SU-DHL-6 (cell line): ENCODE measurements at regions not wholly inside any gene's neighbourhood (a gene's known extent, or its start where the extent isn't known, plus 50 kb on each side); places are given as distances from the start of the nearest gene placed in this dataset.

Source experiments
- H2AFZ ChIP-seq: fragments of 200-600 bp; sonication (generic); 2 replicates; pipeline ENCODE4 v1.6.1; 2014; ENCODE audit warnings: low read depth, mild to moderate bottlenecking, moderate library complexity, mixed read lengths, antibody characterized with exemption, low read length; ENCODE audit not compliant: severe bottlenecking
- H3F3A ChIP-seq: fragments of 200-600 bp; shearing (Covaris generic); 2 replicates; pipeline ENCODE4 v1.6.0; 2016; ENCODE audit warnings: antibody characterized with exemption, mild to moderate bottlenecking; ENCODE audit not compliant: insufficient read depth
- H3K27ac ChIP-seq: fragments of 200-600 bp; sonication (generic); 2 replicates; pipeline ENCODE4 v1.5.1; 2016; ENCODE audit warnings: low read depth, mild to moderate bottlenecking, low read length, moderate library complexity, mixed read lengths
- H3K27me3 ChIP-seq: fragments of 200-600 bp; sonication (generic), shearing (Covaris generic); 2 replicates; pipeline ENCODE4 v1.6.0; 2014; ENCODE audit warnings: mild to moderate bottlenecking, low read length
- H3K36me3 ChIP-seq: fragments of 200-600 bp; sonication (generic); 2 replicates; pipeline ENCODE4 v1.6.1; 2014; ENCODE audit warnings: mild to moderate bottlenecking, low read length, mixed read lengths
- H3K4me2 ChIP-seq: fragments of 300-600, 200-600 bp; shearing (Covaris generic), sonication (generic); 2 replicates; pipeline ENCODE4 v1.6.0; 2014; ENCODE audit warnings: low read length, low read depth, mild to moderate bottlenecking; ENCODE audit not compliant: poor library complexity, severe bottlenecking
- H3K4me3 ChIP-seq: fragments of 200-600 bp; sonication (generic); 2 replicates; pipeline ENCODE4 v1.5.1; 2014; ENCODE audit warnings: antibody characterized with exemption, low read length, mild to moderate bottlenecking, mixed read lengths; ENCODE audit not compliant: insufficient read depth, poor library complexity, severe bottlenecking
- H3K79me2 ChIP-seq: fragments of 200-600 bp; sonication (generic); 2 replicates; pipeline ENCODE4 v1.6.1; 2014; ENCODE audit warnings: mild to moderate bottlenecking, low read length, moderate library complexity; ENCODE audit not compliant: insufficient read depth
- H3K9ac ChIP-seq: fragments of 200-600 bp; sonication (generic); 2 replicates; pipeline ENCODE4 v1.7.0; 2014; ENCODE audit warnings: mild to moderate bottlenecking, low read length
- H3K9me2 ChIP-seq: fragments of 200-600 bp; sonication (generic); replicated peaks from 2 replicates; pipeline ENCODE4 v1.6.1; 2014; ENCODE audit warnings: low read length; ENCODE audit not compliant: insufficient read depth
- H3K9me3 ChIP-seq: fragments of 200-600 bp; sonication (generic); 2 replicates; pipeline ENCODE4 v1.6.1; 2014; ENCODE audit warnings: low read length, mixed read lengths; ENCODE audit not compliant: insufficient read depth
- H4K20me1 ChIP-seq: fragments of 200-600 bp; sonication (generic); 2 replicates; pipeline ENCODE4 v1.6.1; 2014; ENCODE audit warnings: low read depth, mild to moderate bottlenecking, antibody characterized with exemption, low read length, moderate library complexity, mixed read lengths
- CTCF ChIP-seq: fragments of 200-600 bp; sonication (generic); IDR thresholded peaks from one replicate; pipeline ENCODE4 v1.5.1; 2017; ENCODE audit warnings: antibody characterized with exemption, mild to moderate bottlenecking, low read length, moderate library complexity; ENCODE audit not compliant: insufficient read depth, poor library complexity, severe bottlenecking
- EZH2phosphoT487 ChIP-seq: fragments of 200-600 bp; sonication (generic), shearing (Covaris generic); conservative IDR thresholded peaks from 2 replicates; pipeline ENCODE4 v1.6.1; 2018; ENCODE audit warnings: mild to moderate bottlenecking, antibody characterized with exemption, low read length, moderate library complexity, mixed read lengths

DNA sequence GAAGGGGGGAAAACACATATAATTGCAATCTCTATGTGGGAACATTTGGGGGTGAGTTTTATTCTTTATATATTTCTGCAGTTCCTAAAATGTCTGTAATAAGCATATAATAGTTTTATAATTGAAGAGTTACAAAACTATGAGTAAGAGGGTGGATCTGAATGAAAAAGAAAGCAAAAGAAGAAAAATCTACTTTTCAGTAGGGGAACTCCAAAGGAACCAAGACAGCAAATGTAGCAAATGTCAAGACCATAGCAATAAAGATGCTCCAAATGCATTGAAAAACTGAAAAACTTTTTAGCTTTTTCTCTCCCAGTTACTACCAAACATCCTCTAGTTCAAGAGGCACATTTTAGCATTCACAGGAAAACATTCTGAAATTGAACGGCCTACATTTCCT, 434.8 kb downstream of the LMO4 start:
- Histone ChIP-seq H3K4me3 (no peak overlapping the region), H3K27ac (no peak overlapping the region), H3K79me2 (no peaks in the 10 kb centered on the region), H2AFZ (no peak overlapping the region), H3K9me2 (no peaks in the 10 kb centered on the region), H3K9me3 (no peaks in the 10 kb centered on the region), H3K36me3 (no peaks in the 10 kb centered on the region), H3F3A (no peaks in the 10 kb centered on the region), H4K20me1 (no peaks in the 10 kb centered on the region), H3K27me3 (no peaks in the 10 kb centered on the region), H3K9ac (no peak overlapping the region), H3K4me2 (no peak overlapping the region)
- TF ChIP-seq EZH2phosphoT487, result no peak
- no peak for TF ChIP-seq CTCF

DNA sequence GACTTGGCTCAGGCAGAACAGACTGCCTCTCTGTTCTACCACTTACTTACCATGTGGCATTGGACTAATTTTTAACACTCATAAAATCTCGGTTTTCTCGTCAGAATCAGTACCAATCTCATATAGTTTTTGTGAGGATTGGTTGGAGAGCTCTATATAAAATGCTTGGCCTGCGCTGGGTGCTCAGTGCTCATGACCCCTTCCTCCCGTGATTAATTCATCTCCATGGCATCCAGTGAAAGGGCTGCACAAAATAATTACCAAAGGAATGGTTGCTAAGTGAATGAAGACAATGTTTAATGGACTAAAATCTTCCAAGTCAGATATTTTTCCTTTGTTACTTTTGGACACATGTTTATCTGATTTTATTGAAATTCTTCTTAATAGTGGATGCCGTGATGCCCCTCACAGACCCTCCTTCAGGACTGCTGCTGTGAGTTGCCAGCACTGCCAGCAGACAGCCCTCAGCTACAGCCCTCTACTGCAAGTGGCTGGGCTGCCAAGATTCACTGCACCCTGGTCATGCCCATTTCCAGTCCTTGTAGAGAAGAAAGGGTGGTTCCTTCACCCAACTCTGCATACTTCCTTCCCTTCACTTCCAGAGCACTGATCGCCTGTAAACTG, 436.5 kb downstream of the LMO4 start:
- H3K9me3 ChIP-seq, result peaks cover 8% of the 10 kb centered on the region; the same call in 1 of the 2 replicates
- H2AFZ ChIP-seq, result no peak overlapping the region
- H3K9ac ChIP-seq, result no peak overlapping the region
- TF ChIP-seq CTCF (no peak), EZH2phosphoT487 (no peak)
- H3K4me3 ChIP-seq, result no peak overlapping the region
- H3F3A ChIP-seq, result no peaks in the 10 kb centered on the region
- no peak overlapping the region for H3K27ac ChIP-seq
- peaks cover 11% of the 10 kb centered on the region for H3K36me3 ChIP-seq
- H3K9me2 ChIP-seq, result no peaks in the 10 kb centered on the region
- no peak overlapping the region for H3K4me2 ChIP-seq
- no peaks in the 10 kb centered on the region for H3K79me2 ChIP-seq
- H3K27me3 ChIP-seq, result no peaks in the 10 kb centered on the region
- H4K20me1 ChIP-seq, result no peaks in the 10 kb centered on the region

GRCh38 chr1:87765681-87766070, 437.0 kb downstream of the LMO4 start:
- H3K9ac ChIP-seq, result no peak overlapping the region
- TF ChIP-seq EZH2phosphoT487 (no peak), CTCF (no peak)
- no peak overlapping the region for H3K4me3 ChIP-seq
- H3K36me3 ChIP-seq, result peaks cover 11% of the 10 kb centered on the region
- H4K20me1 ChIP-seq, result no peaks in the 10 kb centered on the region
- H3K4me2 ChIP-seq, result no peak overlapping the region
- no peak overlapping the region for H3K27ac ChIP-seq
- no peaks in the 10 kb centered on the region for H3K27me3 ChIP-seq
- H3K9me3 ChIP-seq, result peaks cover 8% of the 10 kb centered on the region; the same call in 1 of the 2 replicates
- no peaks in the 10 kb centered on the region for H3F3A ChIP-seq
- H3K9me2 ChIP-seq, result no peaks in the 10 kb centered on the region
- no peaks in the 10 kb centered on the region for H3K79me2 ChIP-seq
- H2AFZ ChIP-seq, result no peak overlapping the region
